GM13977 (cell line): ENCODE measurements at regions not wholly inside any gene's neighbourhood (a gene's known extent, or its start where the extent isn't known, plus 50 kb on each side); places are given as distances from the start of the nearest gene placed in this dataset.

Experiments used
- DNase-seq: peaks from one replicate; pipeline ENCODE4 v3.0.0; 2012; ENCODE audit warnings: low spot score
- in situ Hi-C: fragments of 300-500 bp; cut with MboI; formaldehyde crosslinking; loops from one replicate; pipeline ENCODE4 v1.12.0; 2022; ENCODE audit warnings: low sequenced_read_pairs, low pct_unique_long_range_greater_than_20kb, mixed read lengths, inconsistent platforms; ENCODE audit not compliant: unreplicated experiment
- TF ChIP-seq, protein P1 (sequence below): IDR thresholded peaks from 2 replicates; pipeline ENCODE4 v1.5.1; 2012; ENCODE audit warnings: mild to moderate bottlenecking, control low read depth; ENCODE audit not compliant: insufficient read depth; ENCODE audit errors: extremely low read depth, missing control alignments

DNA sequence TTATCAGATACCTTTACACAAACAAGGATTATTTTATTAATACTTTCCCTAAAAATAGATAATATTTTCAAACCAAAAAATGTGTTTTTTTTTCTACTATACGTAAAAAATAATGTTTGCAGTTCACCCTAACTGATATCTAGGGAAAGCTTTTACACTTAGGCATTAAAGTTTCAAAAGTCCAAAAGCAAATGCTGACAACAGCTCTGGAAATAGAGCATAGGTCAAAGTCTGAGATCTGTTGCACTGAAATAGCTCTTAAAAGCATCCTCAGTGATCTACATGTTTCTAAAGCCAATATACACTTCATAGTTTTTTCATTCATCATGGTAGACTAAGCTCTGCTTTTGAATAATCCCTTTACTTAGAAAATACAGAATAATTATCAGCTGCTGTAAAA is 222.8 kb downstream of the TRAM1L1 start:
- DNase-seq: no peak
- TF ChIP-seq, protein P1, sequence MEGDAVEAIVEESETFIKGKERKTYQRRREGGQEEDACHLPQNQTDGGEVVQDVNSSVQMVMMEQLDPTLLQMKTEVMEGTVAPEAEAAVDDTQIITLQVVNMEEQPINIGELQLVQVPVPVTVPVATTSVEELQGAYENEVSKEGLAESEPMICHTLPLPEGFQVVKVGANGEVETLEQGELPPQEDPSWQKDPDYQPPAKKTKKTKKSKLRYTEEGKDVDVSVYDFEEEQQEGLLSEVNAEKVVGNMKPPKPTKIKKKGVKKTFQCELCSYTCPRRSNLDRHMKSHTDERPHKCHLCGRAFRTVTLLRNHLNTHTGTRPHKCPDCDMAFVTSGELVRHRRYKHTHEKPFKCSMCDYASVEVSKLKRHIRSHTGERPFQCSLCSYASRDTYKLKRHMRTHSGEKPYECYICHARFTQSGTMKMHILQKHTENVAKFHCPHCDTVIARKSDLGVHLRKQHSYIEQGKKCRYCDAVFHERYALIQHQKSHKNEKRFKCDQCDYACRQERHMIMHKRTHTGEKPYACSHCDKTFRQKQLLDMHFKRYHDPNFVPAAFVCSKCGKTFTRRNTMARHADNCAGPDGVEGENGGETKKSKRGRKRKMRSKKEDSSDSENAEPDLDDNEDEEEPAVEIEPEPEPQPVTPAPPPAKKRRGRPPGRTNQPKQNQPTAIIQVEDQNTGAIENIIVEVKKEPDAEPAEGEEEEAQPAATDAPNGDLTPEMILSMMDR: no peak
- in situ Hi-C loops: no loop called here

DNA sequence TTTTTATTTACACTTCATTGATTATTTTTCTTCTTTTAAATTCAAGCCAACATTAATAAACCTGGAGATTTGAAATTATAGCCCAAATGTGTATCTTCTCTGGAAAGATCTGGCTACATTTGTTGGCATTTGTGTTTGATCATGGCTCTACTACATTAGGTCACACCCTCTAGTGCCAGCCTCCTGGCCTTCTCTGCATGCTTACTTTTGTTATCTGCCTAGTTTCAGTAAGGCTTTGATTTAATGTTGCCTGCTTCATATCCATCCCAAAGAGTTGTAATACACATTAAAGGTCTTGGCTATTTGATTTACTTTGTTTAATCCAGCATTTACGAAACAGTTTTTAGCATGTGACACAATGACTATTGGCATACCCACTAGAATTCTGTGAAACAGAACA is 224.5 kb downstream of the TRAM1L1 start:
- in situ Hi-C loops: no loop called here
- TF ChIP-seq, protein P1: no peak
- no peak for DNase-seq

DNA sequence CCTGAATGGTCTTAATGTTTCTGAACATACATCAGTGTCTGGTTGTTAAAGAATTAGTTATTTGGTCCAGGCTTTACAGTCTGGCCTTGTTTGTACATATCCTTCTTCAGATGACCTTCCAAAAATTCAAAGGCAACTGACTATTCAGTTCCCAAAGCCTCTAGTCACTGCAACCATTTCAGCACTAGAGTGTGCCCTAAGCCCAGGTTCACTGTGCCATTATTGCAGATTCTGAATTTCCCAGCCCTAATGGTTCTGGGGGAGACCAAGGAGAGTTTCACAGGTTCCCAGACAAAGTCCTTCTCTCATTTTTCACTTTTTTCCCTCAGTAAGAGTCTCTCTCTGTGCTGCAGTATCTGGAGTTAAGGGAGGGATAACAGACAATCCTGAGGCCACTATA is 235.8 kb downstream of the TRAM1L1 start:
- TF ChIP-seq, protein P1: no peak
- DNase-seq: no peak
- in situ Hi-C loops: no loop called here

DNA sequence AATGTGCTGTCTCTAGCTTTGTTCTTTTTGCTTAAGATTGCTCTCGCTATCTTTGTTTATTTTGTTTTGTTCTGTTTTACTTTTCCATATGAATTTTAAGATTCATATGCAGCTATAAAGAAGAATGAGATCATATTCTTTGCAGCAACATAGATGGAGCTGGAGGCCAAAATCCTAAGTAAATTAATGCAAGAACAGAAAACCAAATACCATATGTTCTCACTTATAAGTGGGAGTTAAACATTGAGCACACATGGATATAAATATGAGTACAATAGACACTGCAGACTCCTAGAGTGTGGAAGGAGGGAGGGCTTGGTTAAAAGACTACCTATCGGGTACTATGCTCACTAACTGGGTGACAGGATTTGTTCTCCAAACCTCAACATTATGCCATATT is 237.8 kb downstream of the TRAM1L1 start:
- in situ Hi-C loops: no loop called here
- TF ChIP-seq, protein P1: no peak
- no peak for DNase-seq

DNA sequence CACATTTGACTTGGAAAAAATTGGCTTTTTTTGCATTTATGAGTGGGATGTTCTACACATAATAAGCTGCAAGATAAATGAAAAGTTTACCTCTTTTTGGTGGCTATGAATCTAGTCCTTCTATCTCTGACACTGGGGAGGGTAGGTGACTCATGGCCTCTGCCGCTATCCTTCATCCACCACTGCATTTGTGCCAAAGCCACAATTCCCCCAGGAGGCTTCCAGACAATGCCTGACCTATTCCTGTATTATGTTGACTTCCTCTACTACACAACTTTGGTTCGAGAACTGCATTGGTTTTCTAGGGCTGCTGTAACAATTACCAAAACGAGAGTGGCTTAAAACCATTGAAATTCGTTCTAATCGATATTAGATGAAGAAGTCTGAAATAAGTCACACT is 245.6 kb downstream of the TRAM1L1 start:
- TF ChIP-seq, protein P1: no peak
- no peak for DNase-seq
- in situ Hi-C loops: no loop called here

DNA sequence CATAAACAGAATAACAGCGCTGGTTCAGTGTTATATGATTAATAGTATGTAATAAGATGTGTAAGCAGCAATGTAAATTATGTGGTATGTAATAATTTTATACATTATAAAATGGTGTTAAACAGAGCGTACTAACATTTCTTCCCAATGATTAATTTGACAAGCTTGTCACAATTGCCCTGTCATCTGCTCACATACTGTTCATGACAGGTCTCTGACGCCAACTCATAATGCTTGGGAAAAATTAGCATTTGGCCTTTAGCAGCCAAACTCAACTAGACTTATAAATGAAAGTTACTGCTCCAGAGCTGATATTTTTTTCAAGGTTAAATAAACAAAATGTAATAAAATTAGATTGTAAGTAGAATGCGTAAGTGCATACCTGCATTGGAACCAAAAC is 246.8 kb downstream of the TRAM1L1 start:
- DNase-seq: no peak
- in situ Hi-C loops: no loop called here
- TF ChIP-seq, protein P1: no peak

DNA sequence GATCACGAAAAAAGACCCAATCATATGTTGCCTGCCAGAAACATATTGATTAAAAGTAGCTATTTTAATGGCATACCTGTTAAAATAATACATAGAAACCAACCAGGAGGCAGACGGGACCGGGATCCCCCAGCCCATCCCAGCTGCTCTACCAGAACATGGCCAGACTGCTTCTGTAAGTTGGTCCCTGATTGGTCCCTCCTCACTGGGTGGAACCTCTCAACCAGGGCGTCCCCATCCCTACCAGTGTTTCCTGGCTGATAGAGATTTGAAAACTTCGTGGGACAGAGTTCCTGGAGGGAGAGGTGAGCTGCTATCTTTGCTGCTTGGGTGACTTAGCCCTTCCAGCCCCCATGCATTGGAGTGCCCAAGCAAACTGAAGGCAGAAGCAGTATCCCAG is 256.2 kb downstream of the TRAM1L1 start:
- TF ChIP-seq, protein P1: no peak
- DNase-seq: no peak
- in situ Hi-C loops: no loop called here
